Common myeloid progenitor, CD34-positive (primary cell): ENCODE measurements at regions not wholly inside any gene's neighbourhood (a gene's known extent, or its start where the extent isn't known, plus 50 kb on each side); places are given as distances from the start of the nearest gene placed in this dataset.
"Not testable (repeated sequence)": the region's sequence is repeated elsewhere in the genome, so short reads cannot be mapped to it uniquely, and the experiment has no call there.

Experiments
- CTCF ChIA-PET: fragments of 350-600 bp; sonication (Branson Sonifier 250); formaldehyde crosslinking; loops from one replicate; lab custom pipeline; 2021; ENCODE audit warnings: antibody characterized with exemption; lab: Charles Lee
- POLR2A ChIA-PET: fragments of 350-600 bp; sonication (Branson Sonifier 250); formaldehyde crosslinking; loops from one replicate; lab custom pipeline; 2021; ENCODE audit warnings: antibody characterized with exemption; lab: Charles Lee
- DNase-seq, 3 donors: peaks; one replicate each; pipeline versions ENCODE4 v3.0.0 to v3.0.0-alpha.2; 2013
- H3K27ac ChIP-seq, 2 experiments: 1 replicate in 1 of 2; 2 replicates in 1 of 2; pipeline ENCODE4 v1.7.0; 2013; ENCODE audit warnings: inconsistent platforms in 2 of 2, low read length in 2 of 2, mild to moderate bottlenecking in 2 of 2, low read depth in 1 of 2, moderate library complexity in 1 of 2; ENCODE audit not compliant: severe bottlenecking in 2 of 2, insufficient read depth in 1 of 2, poor library complexity in 1 of 2
- H3K27me3 ChIP-seq, 5 experiments: replicated peaks in 2 of 5; 1 replicate in 3 of 5; 2 replicates in 2 of 5; pipeline versions ENCODE4 v1.6.1 to v1.7.0; 2013; ENCODE audit warnings: low read length in 4 of 5, mild to moderate bottlenecking in 2 of 5, moderate library complexity in 2 of 5, inconsistent platforms in 1 of 5; ENCODE audit not compliant: insufficient read depth in 5 of 5, control insufficient read depth in 4 of 5
- H3K36me3 ChIP-seq, 4 experiments: 1 replicate in 2 of 4; 2 replicates in 2 of 4; pipeline versions ENCODE4 v1.6.1 to v1.7.0; 2013; ENCODE audit warnings: low read length in 3 of 4, control low read depth in 1 of 4, mild to moderate bottlenecking in 1 of 4; ENCODE audit not compliant: control insufficient read depth in 4 of 4, insufficient read depth in 4 of 4
- H3K4me1 ChIP-seq, 4 experiments: 1 replicate in 3 of 4; 2 replicates in 1 of 4; pipeline versions ENCODE4 v1.6.1 to v1.7.1; 2013; ENCODE audit warnings: low read length in 3 of 4, mild to moderate bottlenecking in 3 of 4, control low read depth in 1 of 4, inconsistent platforms in 1 of 4, moderate library complexity in 1 of 4; ENCODE audit not compliant: control insufficient read depth in 4 of 4, insufficient read depth in 4 of 4; ENCODE audit errors: control extremely low read depth in 1 of 4
- H3K4me3 ChIP-seq, 7 experiments: 1 replicate in 4 of 7; 2 replicates in 3 of 7; pipeline versions ENCODE4 v1.5.1 to v1.7.0; 2013; ENCODE audit warnings: mild to moderate bottlenecking in 7 of 7, low read length in 6 of 7, moderate library complexity in 6 of 7, inconsistent platforms in 2 of 7, low read depth in 2 of 7, control low read depth in 1 of 7; ENCODE audit not compliant: insufficient read depth in 4 of 7, control insufficient read depth in 1 of 7; ENCODE audit errors: extremely low read depth in 1 of 7
- H3K9me3 ChIP-seq, 5 experiments: 1 replicate in 4 of 5; 2 replicates in 1 of 5; pipeline versions ENCODE4 v1.6.1 to v1.7.1; 2013; ENCODE audit warnings: low read length in 4 of 5, mild to moderate bottlenecking in 2 of 5, inconsistent platforms in 1 of 5, low read depth in 1 of 5, moderate library complexity in 1 of 5; ENCODE audit not compliant: control insufficient read depth in 4 of 5, insufficient read depth in 2 of 5; ENCODE audit errors: control extremely low read depth in 1 of 5
- WGBS: methylation state at CpG from one replicate; pipeline ENCODE4 v1.1.5; 2013; ENCODE audit not compliant: insufficient coverage; 5-methylcytosine and 5-hydroxymethylcytosine counted together

DNA sequence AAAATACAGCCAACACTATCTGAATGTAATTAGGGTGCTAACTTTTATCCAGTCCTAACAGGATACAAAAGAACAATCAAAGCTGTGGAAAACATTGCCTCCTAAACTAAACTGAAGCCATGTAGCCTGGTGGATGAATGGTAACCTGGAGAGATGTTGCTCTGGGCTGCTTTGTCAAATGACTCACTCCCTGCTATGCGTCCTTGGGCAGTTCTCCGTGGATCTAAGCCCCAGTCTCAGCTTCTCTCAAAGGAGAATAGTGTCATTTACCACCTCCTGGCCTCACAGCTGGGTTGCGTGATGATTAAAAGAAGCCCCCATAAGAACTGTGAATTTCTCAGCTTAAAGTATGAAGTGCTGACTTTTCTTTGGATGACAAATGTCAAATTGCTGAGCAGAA lies 203.7 kb downstream of the ICOS start:
- Histone ChIP-seq H3K36me3 (no peaks in the 10 kb centered on the region), H3K27me3 (peaks cover 0 to 4% (median 0%) of the 10 kb centered on the region in 5 experiments), H3K9me3 (no peaks in the 10 kb centered on the region), H3K4me3 (no peak overlapping the region), H3K4me1 (no peaks in the 10 kb centered on the region), H3K27ac (no peak overlapping the region)
- CTCF ChIA-PET, result interaction anchor here (0.9 to 2.4 kb wide), 7 partner anchors 20 to 116 kb away, joined by 3 to 18 read pairs (median 4); no protein-coding TSS in a partner anchor
- POLR2A ChIA-PET, result no interaction called here
- WGBS, result 100% methylated on average over 1 of the region's 3 CpGs
- no peak for DNase-seq

DNA sequence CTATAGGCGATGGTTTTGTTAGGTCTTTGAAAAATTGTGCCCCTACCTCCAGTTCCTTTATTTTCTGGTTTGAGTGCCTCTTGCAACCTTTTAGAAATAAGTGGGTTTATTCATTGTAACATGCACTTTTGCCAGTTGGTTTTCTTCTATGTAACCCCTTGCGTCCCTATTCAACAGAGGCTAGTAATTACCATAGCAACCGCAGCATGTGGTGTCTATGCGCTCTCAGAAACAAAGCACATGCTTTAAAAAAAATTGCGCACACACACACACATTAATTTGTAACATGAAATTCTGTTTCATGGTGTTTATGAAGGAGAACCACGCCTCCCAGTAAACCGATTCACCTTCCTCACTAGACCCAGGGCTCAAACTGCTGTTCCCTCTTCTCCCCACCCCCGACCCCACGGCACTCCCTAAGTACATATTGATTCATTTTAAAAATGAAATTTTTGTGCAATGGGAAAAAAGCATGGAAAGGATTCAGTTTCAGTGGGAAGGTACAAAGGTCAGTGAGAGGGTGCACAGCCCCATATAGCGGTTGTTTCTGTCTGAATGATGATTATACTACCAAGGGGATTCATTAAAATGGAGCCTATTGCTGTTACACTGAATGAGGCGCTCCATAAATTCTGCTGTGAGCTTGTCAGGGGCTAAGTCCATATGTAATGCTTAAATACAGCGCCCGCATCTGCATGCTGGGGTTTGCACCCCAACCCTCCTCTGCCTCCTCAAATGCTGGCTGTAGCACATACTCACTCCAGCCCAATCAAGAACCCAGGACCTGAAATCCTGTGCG lies 206.9 kb downstream of the ICOS start:
- ChIA-PET POLR2A (no interaction called here), CTCF (interaction anchor here (0.9 to 2.2 kb wide), 4 partner anchors 9 to 118 kb away, joined by 3 to 8 read pairs (median 5); no protein-coding TSS in a partner anchor)
- DNase-seq, result no peak

DNA sequence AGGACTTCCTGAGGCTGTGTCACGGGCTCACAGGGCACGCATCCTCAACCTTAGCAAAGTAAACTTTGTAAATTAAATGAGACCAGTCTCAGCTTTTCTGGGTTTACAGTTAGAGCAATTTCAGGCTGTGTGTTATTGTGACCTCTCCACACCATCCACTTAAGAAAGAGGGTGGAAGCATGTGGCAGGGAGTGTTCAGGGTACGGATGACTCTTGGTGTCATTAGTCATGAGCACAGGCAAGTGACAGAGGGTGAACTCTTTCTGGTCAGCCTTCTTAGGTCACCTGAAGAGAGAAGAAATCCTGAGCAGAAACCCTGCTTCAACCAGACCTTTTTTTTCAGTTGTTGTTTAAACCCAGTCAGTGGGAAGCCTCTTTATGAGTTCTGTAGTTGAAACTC lies 207.9 kb downstream of the ICOS start:
- no peaks in the 10 kb centered on the region for H3K36me3 ChIP-seq
- CTCF ChIA-PET, result interaction anchor here (0.7 to 2.2 kb wide), 13 partner anchors 9 to 145 kb away, joined by 3 to 8 read pairs (median 3); no protein-coding TSS in a partner anchor
- peaks cover 0 to 5% (median 4%) of the 10 kb centered on the region in 4 experiments for H3K4me1 ChIP-seq
- H3K4me3 ChIP-seq, result no peak overlapping the region
- DNase-seq, result no peak
- no peak overlapping the region for H3K27ac ChIP-seq
- peaks cover 0 to 4% (median 0%) of the 10 kb centered on the region in 5 experiments for H3K27me3 ChIP-seq
- 100% methylated on average over 3 of the region's 3 CpGs for WGBS
- H3K9me3 ChIP-seq, result no peaks in the 10 kb centered on the region
- POLR2A ChIA-PET, result no interaction called here

More for the DNA sequence above, 206.9 kb downstream of the ICOS start:
- WGBS, result 75% methylated on average over 4 of the region's 14 CpGs
- no peaks in the 10 kb centered on the region for H3K36me3 ChIP-seq
- no peaks in the 10 kb centered on the region for H3K9me3 ChIP-seq
- H3K4me1 ChIP-seq, result peaks cover 0 to 5% (median 4%) of the 10 kb centered on the region in 4 experiments
- peaks cover 0 to 4% (median 0%) of the 10 kb centered on the region in 5 experiments for H3K27me3 ChIP-seq
- no peak overlapping the region for H3K4me3 ChIP-seq
- no peak overlapping the region for H3K27ac ChIP-seq

DNA sequence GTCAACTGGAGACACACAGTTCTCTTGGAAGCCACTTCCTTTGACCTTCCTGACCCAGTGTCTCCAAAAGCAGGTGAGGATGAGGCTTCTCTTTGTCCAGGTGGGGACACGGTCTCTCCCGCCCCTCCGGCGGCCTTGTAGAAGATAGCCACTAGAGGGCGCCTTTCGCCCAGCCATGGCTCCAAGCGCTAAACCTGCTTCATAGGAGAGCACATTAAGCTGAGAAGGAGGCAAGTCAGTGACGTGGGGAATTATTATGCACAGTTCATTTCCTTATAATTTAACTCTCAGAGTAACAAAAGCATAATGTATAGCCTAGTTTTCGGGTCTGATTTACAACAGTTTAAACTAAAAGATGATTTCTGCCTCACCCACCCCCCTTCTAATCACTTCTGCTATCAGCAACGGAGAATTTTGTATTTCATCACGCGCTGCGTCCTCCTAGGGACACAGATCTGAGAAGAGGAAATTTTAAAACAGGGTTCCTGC lies 208.7 kb downstream of the ICOS start:
- peak overlapping the region in 6 of 7 experiments; percentile 53 to 81 (median 68) for H3K4me3 ChIP-seq
- peak; percentile 67 to 83 (median 81) for DNase-seq
- H3K4me1 ChIP-seq, result peaks cover 0 to 5% (median 4%) of the 10 kb centered on the region in 4 experiments
- H3K27ac ChIP-seq, result no peak overlapping the region
- H3K9me3 ChIP-seq, result no peaks in the 10 kb centered on the region
- 6% methylated on average over 8 of the region's 13 CpGs for WGBS
- no peaks in the 10 kb centered on the region for H3K36me3 ChIP-seq
- POLR2A ChIA-PET, result no interaction called here
- CTCF ChIA-PET, result interaction anchor here (0.9 to 2.2 kb wide), 14 partner anchors 8 to 146 kb away, joined by 3 to 8 read pairs (median 3); no protein-coding TSS in a partner anchor
- peaks cover 0 to 4% (median 0%) of the 10 kb centered on the region in 5 experiments for H3K27me3 ChIP-seq

DNA sequence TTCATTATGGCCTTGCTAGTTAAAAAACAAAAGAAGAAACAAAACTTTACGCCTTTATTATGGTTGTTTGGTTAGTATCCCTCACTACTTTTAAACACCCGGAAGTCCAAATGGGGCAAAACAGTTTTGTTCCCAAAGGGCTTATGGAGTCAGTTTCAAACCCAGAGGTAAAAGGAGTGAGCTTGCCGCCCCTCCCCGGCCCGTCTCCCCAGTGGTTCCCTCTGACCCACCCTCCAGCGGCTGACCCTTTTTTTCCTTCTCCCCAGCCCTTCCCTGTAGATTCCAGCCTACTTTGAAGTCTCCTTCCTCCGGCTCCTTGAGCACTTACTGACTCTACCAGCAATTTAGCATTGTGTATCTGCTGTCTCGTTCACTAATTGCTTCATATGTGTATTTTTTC lies 209.2 kb downstream of the ICOS start:
- H3K4me1 ChIP-seq, result peaks cover 0 to 5% (median 4%) of the 10 kb centered on the region in 4 experiments
- H3K4me3 ChIP-seq, result peak overlapping the region in 6 of 7 experiments; percentile 53 to 81 (median 68)
- peaks cover 0 to 4% (median 0%) of the 10 kb centered on the region in 5 experiments for H3K27me3 ChIP-seq
- peak in 1 of 3 donors; percentile 1 for DNase-seq
- ChIA-PET CTCF (interaction anchor here (0.9 to 2.2 kb wide), 10 partner anchors 7 to 120 kb away, joined by 3 to 8 read pairs (median 4); no protein-coding TSS in a partner anchor), POLR2A (no interaction called here)
- H3K9me3 ChIP-seq, result no peaks in the 10 kb centered on the region
- 29% methylated on average over 5 of the region's 8 CpGs for WGBS
- no peak overlapping the region for H3K27ac ChIP-seq
- H3K36me3 ChIP-seq, result no peaks in the 10 kb centered on the region

DNA sequence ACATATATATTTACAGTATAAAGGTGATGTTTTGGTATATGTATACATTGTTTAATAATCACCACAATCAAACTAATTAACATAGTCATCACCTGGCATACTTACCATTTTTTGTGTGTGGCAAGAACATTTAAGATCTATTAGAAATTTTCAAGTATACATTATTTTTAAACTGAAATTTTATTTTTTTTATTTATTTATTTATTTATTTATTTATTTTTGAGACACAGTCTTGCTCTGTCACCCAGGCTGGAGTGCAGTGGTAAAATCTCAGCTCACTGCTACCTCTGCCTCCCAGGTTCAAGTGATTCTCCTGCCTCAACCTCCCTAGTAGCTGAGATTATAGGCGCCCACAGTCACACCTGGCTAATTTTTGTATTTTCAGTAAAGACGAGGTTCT lies 210.5 kb downstream of the ICOS start:
- H3K4me3 ChIP-seq, H3K4me1 ChIP-seq, CTCF ChIA-PET, H3K27me3 ChIP-seq, H3K27ac ChIP-seq, POLR2A ChIA-PET, H3K36me3 ChIP-seq, H3K9me3 ChIP-seq, DNase-seq: not testable (repeated sequence)
- 94% methylated on average over 2 of the region's 2 CpGs for WGBS
